ENCODE measurements at regions not wholly inside any gene's neighbourhood (a gene's known extent, or its start where the extent isn't known, plus 50 kb on each side); places are given as distances from the start of the nearest gene placed in this dataset.

GRCh38 chr5:8347984-8348383, 479.0 kb downstream of the MTRR start:
- no peak overlapping the region for H4K8ac ChIP-seq (ENCODE audit: extremely low read depth, insufficient read depth, low read length)
- no peak overlapping the region for H3K4me2 ChIP-seq (ENCODE audit: insufficient read depth in 1 of 2, low read depth in 2 of 2, low read length in 2 of 2)
- no peak overlapping the region for H3K18ac ChIP-seq (ENCODE audit: extremely low read depth, low read length)
- DNase-seq (ENCODE audit: low read depth in 1 of 2, low spot score in 2 of 2) (no peak), FAIRE-seq (no peak)
- peaks cover 0 to 2% (median 0%) of the 10 kb centered on the region in 4 experiments; a peak in 1 of 7 replicates for H3K4me1 ChIP-seq (replicated peaks in 1 of 4; ENCODE audit: control insufficient read depth in 3 of 4, insufficient read depth in 4 of 4, low read length in 3 of 4)
- H3K14ac ChIP-seq (ENCODE audit: insufficient read length) = no peak overlapping the region
- no peak overlapping the region for H3K4ac ChIP-seq (replicated peaks; ENCODE audit: insufficient read length, low read depth, low read length)
- H4K20me1 ChIP-seq (replicated peaks in 1 of 2; ENCODE audit: control insufficient read depth in 1 of 2, insufficient read depth in 2 of 2, low read length in 2 of 2) = no peaks in the 10 kb centered on the region
- no peak overlapping the region for H2BK15ac ChIP-seq (ENCODE audit: low read length)
- H3K27ac ChIP-seq (ENCODE audit: low read depth, low read length) = no peak overlapping the region
- H3K36me3 ChIP-seq (ENCODE audit: control insufficient read depth in 2 of 4, insufficient read depth in 4 of 4, low read length in 3 of 4) = no peaks in the 10 kb centered on the region
- no peak overlapping the region for H4K91ac ChIP-seq (replicated peaks; ENCODE audit: insufficient read length, low read length)
- no peak overlapping the region for H2BK20ac ChIP-seq (ENCODE audit: low read length)
- no peak overlapping the region for H2AFZ ChIP-seq (ENCODE audit: low read length)
- no peak overlapping the region for H3K23ac ChIP-seq (ENCODE audit: insufficient read length)
- no peak overlapping the region for H2BK120ac ChIP-seq (replicated peaks; ENCODE audit: low read depth, low read length)
- no peak overlapping the region for H3K9ac ChIP-seq (replicated peaks in 1 of 4; ENCODE audit: extremely low read depth in 1 of 4, low read depth in 3 of 4, low read length in 3 of 4)
- no peak overlapping the region for H4K5ac ChIP-seq (ENCODE audit: insufficient read length, low read depth, low read length)
- no peak overlapping the region for H3K56ac ChIP-seq (replicated peaks; ENCODE audit: insufficient read length, low read depth, low read length)
- no peaks in the 10 kb centered on the region; a peak in 1 of 4 replicates for H3K9me3 ChIP-seq (ENCODE audit: insufficient read depth in 2 of 2, low read depth in 1 of 2, low read length in 1 of 2)
- ChIA-PET CTCF (ENCODE audit: partially characterized antibody) (no interaction called here), POLR2A (ENCODE audit: partially characterized antibody) (no interaction called here)
- H3K27me3 ChIP-seq (replicated peaks in 1 of 4; ENCODE audit: control insufficient read depth in 3 of 4, extremely low read depth in 1 of 4, insufficient read depth in 3 of 4, low read length in 3 of 4) = no peaks in the 10 kb centered on the region
- no peaks in the 10 kb centered on the region for H3K79me1 ChIP-seq (ENCODE audit: low read depth, low read length)
- no peaks in the 10 kb centered on the region for H3K23me2 ChIP-seq (ENCODE audit: low read depth, low read length)
- H2AK5ac ChIP-seq (ENCODE audit: low read depth, low read length) = no peak overlapping the region
- no peak overlapping the region for H3K4me3 ChIP-seq (ENCODE audit: extremely low read depth in 1 of 4, insufficient read depth in 2 of 4, low read depth in 3 of 4, low read length in 4 of 4)
- WGBS, 2 experiments (ENCODE audit: extremely low coverage in 1 of 2, insufficient coverage in 1 of 2, insufficient read length in 1 of 2, insufficient replicate concordance in 2 of 2, low coverage in 1 of 2, low lambda C conversion rate in 2 of 2, missing lambda C conversion rate in 1 of 2) = 80% methylated on average over 1 of the region's 1 CpG; no CpG with 5 or more reads in 1 of the 2 experiments
- H2BK12ac ChIP-seq (ENCODE audit: low read depth, low read length) = no peak overlapping the region
- no peaks in the 10 kb centered on the region for H3K79me2 ChIP-seq (ENCODE audit: control insufficient read depth in 1 of 2, insufficient read depth in 2 of 2, low read length in 2 of 2)
- TF ChIP-seq USF2 (IDR thresholded peaks at IDR 0.05; ENCODE audit: low read length) (no peak), SP4 (IDR thresholded peaks at IDR 0.05; ENCODE audit: low read length) (no peak), ZNF274 (IDR thresholded peaks at IDR 0.05; ENCODE audit: borderline replicate concordance, extremely low read depth, low read length) (no peak), CHD2 (IDR thresholded peaks at IDR 0.05; ENCODE audit: low read length) (no peak), TAF7 (optimal IDR thresholded peaks at IDR 0.05; ENCODE audit: borderline replicate concordance, low read depth, low read length) (no peak), TEAD4 (IDR thresholded peaks at IDR 0.05; ENCODE audit: low read depth, low read length) (no peak), E2F6 (IDR thresholded peaks at IDR 0.05) (no peak), KDM5A (IDR thresholded peaks at IDR 0.05; ENCODE audit: low read length) (no peak), TCF12 (IDR thresholded peaks at IDR 0.05; ENCODE audit: low read depth, low read length) (no peak), RXRA (IDR thresholded peaks at IDR 0.05; ENCODE audit: insufficient read depth, low read depth, low read length) (no peak), HDAC6 (IDR thresholded peaks at IDR 0.05; ENCODE audit: low read depth, low read length) (no peak)
- no peak overlapping the region for H2BK5ac ChIP-seq (ENCODE audit: low read depth, low read length)

Measured in H1 (cell line).